Glomerular endothelial cell (primary cell): ENCODE measurements at regions not wholly inside any gene's neighbourhood (a gene's known extent, or its start where the extent isn't known, plus 50 kb on each side); places are given as distances from the start of the nearest gene placed in this dataset.
"Not testable (repeated sequence)": the region's sequence is repeated elsewhere in the genome, so short reads cannot be mapped to it uniquely, and the experiment has no call there.

ENCODE experiments used
- DNase-seq: peaks from one replicate; pipeline ENCODE4 v3.0.0-alpha.2; 2011; ENCODE audit warnings: low read depth, low spot score; ENCODE audit errors: extremely low read depth

- no peak for DNase-seq
Measured at GRCh38 chr13:61358599-61358998, 57.0 kb downstream of the PCDH20 start.

GRCh38 chr13:61350341-61350740 lies 65.3 kb downstream of the PCDH20 start:
- no peak for DNase-seq

GRCh38 chr13:61339054-61339621 lies 76.5 kb downstream of the PCDH20 start:
- DNase-seq: no peak

GRCh38 chr13:61316647-61317046 lies 99.0 kb downstream of the PCDH20 start:
- DNase-seq: no peak

- no peak for DNase-seq
Measured at GRCh38 chr13:61294467-61295191, 121.0 kb downstream of the PCDH20 start.

- no peak for DNase-seq
Measured at GRCh38 chr13:61286148-61286745, 129.4 kb downstream of the PCDH20 start.

- DNase-seq: no peak
Measured at GRCh38 chr13:61277586-61278276, 137.9 kb downstream of the PCDH20 start.

- no peak for DNase-seq
Measured at GRCh38 chr13:61277088-61277487, 138.6 kb downstream of the PCDH20 start.

GRCh38 chr13:61276401-61276800 lies 139.2 kb downstream of the PCDH20 start:
- DNase-seq: no peak

GRCh38 chr13:61275736-61276135 lies 139.9 kb downstream of the PCDH20 start:
- no peak for DNase-seq

- DNase-seq: no peak
Measured at GRCh38 chr13:61275251-61275650, 140.4 kb downstream of the PCDH20 start.

GRCh38 chr13:61266896-61267295 lies 148.8 kb downstream of the PCDH20 start:
- not testable (repeated sequence) for DNase-seq

GRCh38 chr13:61261746-61262472 lies 153.7 kb downstream of the PCDH20 start:
- no peak for DNase-seq

- DNase-seq: no peak
Measured at GRCh38 chr13:61258185-61258584, 157.5 kb downstream of the PCDH20 start.

GRCh38 chr13:61255040-61255796 lies 160.4 kb downstream of the PCDH20 start:
- no peak for DNase-seq

GRCh38 chr13:61253105-61253877 lies 162.4 kb downstream of the PCDH20 start:
- no peak for DNase-seq

- DNase-seq: no peak
Measured at GRCh38 chr13:61252213-61252612, 163.4 kb downstream of the PCDH20 start.

GRCh38 chr13:61247149-61247936 lies 168.3 kb downstream of the PCDH20 start:
- DNase-seq: no peak

GRCh38 chr13:61246351-61246750 lies 169.3 kb downstream of the PCDH20 start:
- DNase-seq: no peak
